Fibroblast of peridontal ligament (primary cell): ENCODE measurements at regions not wholly inside any gene's neighbourhood (a gene's known extent, or its start where the extent isn't known, plus 50 kb on each side); places are given as distances from the start of the nearest gene placed in this dataset.

Experiments used
- DNase-seq: peaks from one replicate; pipeline ENCODE4 v3.0.0-alpha.2; 2010; ENCODE audit errors: extremely low read depth

DNA sequence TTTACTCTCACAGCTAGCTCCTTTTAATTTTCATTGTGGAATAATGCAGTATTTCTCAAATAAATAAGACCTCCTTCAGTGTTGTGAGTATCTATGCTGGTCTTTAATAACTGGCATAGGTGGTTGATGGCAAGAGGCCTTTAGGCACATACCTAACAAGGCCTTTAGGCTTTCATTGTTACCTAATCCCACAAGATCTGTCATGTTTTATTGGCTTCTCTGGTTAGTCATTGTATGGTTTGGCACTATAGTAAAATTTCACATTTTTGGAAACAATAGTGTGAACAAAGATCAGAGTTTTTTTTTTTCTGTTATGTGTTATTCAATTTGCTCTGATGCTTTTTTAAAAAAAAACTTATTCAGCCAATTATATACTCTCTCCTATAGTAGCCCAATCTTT, 89.8 kb upstream of the NEUROD1 start:
- DNase-seq = no peak

DNA sequence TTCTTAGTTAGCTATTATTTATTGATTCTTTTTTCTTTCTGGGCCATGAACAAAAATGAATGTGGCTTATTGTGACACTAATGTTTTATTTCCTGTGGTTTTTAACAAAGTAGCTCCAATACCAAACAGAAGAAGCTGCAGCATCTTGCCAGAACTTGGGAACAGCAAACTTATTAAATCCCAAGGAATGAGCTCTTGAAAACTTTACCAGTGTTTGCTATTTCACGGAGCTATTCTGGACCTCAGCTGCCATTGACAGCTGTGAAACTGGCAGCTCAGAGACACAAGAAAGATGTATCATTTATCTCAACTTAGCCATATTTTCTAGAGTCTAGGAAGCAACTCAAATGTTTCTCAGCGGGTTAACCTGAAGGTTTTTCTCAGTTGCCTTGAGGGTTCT, 91.0 kb upstream of the NEUROD1 start:
- no peak for DNase-seq

DNA sequence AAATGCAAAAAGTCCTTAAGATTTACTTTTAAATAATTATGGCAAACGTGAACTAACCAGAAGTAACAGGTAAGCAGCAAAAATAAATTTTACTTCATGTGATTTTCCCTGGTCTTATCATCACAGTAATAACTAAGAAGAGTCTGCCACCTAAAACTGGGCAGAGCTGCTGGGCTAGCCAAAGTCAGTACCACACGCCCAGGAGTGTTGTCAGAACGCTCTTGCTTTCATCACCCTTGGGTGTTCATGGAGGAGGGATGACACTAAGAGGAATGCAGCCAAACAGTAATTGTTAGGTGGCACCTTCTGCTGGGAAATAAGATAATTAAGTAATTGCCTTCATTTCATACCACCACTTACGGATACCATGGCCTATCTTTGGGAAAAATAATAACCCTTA, 92.0 kb upstream of the NEUROD1 start:
- DNase-seq = no peak

DNA sequence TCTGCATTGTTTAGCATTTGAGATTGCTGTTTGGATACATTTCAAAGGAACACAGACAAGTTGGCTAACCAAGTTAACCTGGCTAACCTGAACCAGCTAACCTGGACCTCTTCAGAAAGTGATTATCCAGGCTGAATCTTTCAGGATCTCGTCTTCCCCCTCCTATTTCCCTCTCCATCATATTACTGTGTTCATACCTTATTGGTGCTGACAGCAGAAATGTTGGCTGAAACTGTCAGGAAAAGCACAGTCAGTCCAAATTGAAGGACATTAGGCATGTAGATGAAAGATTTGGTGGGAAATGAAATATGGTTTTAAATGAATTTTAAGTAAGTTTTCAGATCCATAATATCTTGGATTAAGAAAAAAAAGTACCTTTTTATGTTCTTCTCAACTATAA, 92.5 kb upstream of the NEUROD1 start:
- DNase-seq = no peak

DNA sequence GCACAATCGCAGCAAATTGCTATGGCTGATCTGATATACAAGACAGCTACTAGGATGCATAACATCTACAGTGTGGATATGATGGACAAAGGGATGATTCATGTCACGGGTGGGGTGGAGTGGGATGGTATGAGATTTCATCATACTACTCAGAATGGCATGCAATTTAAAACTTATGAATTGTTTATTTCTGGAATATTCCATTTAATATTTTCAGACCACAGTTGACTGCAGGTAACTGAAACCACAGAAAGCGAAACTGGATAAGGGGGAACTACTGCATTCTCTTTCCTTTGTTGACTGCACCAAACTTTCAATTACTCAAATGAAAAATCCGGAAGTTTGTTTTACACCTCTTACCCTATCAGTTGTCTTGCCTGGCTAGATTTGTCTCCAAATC, 94.4 kb upstream of the NEUROD1 start:
- peak; percentile 66 for DNase-seq

DNA sequence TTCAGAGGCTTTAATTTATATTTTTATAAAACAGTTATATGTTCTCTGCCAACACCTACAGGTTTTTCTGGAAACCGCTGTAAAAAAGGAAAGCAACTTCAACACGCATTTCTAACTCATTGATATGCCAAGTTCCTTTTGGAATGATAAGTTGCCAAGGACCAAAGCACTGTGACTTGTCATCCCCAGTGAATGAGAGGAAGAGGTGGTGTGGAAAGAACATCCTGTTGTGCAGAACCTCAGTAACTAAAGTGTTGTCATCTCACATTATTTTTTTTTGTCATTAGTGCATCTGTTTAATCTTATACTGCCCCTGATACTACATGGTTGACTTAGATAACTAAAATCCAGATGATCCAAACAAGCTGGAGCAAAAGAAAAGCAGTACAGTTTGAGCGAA, 96.0 kb upstream of the NEUROD1 start:
- no peak for DNase-seq

DNA sequence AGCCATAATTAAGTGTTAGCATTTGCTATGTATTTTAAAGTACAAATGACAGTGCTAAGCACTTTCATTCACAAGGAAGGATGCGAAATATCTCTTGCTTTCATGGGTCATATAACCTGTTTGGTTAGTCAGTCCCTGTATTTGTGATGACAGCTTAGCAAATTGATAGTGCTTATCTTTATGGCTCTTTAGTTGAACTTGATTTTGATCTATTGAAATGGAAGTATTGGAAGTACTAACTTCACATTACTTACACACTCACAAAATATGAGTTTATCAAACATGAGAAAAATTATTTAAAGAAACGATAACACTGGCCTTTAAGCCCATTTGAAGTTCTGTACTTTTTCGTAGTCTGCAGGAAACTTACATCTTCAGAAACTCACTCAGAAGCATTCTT, 97.4 kb upstream of the NEUROD1 start:
- no peak for DNase-seq

DNA sequence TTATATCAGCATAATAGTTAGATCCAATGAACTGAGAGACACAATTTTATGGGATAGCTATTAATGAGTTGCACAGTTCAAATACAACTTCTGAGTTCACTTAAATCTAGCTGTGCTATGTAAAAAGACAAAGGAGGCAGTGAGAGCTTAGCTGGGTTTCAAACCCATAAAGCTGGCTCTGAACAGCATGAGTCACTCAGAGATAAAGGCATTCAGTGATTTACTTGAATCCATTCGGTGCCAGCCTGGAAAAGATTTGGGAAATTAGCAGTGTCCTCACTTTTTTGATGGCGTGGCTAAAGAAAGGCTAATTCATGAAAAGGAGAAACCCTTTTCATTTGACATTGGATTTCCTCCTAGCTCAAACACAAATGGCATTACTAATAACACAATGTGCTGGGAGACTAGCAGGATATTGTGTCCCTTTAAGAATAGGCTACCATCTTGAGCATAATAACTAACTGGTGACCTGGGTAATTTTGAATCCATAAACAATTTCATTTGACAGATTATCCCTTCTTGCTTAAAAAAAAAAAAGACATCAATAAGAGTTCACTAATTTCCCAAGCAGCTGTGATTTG, 98.4 kb upstream of the NEUROD1 start:
- DNase-seq = no peak

DNA sequence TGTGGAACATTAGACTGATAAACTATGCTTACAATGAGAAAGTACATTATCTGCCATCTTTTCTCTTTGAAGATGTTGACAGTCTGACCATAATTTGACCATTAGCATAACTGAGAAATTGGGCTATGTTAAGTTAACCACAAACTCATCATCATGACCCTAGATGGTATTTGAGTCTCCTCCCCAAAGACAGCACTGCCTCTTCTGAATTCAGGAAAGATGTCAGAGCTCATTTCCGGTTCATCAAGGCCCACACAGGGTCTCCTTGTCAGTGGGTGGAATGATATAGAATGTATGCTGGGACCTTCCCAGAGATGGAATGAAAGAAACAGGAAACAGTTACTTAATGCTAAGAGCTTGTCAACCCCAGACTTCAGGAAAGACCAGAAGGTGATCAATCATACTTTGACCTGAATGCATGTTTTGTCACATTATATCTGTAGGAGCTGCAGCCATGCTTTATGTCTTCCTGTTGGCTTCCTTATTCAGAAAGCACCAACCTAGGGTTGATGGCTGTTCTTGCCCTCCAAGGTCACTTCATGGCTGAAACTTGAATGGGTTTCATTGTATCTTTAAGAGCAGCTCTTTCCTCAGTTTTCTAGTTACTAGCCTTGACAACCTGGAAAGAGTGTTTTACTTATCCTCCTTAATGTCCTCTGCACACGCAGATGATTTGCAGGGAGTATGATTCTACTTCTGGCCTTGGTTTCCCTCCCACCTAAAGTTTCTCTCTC, 99.1 kb upstream of the NEUROD1 start:
- DNase-seq = no peak

DNA sequence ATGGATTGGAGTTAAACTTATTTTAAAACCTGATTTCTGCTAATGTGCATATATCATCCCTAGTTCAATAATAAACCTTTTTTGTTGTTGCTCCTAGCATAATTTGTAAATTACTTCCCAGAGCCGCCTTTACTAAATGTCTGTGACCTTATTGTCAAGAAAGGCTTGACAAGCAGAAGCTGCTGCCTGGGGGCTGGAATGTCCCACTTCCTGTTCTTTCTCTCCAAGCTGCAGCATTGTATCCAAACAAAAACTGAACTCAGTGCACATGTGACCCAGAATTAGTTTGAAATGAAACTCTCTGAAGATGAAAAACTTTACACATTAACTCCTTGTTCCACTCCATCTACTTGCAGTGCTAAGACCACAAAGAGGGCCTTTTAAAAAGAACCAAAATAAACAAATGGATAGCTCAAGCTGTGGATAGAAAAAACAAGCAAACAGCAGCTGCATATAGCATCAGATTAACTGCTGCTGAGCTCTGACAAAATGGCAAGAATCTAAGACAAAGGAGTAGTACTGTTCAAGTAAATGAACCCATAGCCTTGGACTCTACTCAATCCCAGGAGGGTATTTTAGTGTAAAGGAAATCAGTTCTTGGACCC, 99.8 kb upstream of the NEUROD1 start:
- DNase-seq = no peak

DNA sequence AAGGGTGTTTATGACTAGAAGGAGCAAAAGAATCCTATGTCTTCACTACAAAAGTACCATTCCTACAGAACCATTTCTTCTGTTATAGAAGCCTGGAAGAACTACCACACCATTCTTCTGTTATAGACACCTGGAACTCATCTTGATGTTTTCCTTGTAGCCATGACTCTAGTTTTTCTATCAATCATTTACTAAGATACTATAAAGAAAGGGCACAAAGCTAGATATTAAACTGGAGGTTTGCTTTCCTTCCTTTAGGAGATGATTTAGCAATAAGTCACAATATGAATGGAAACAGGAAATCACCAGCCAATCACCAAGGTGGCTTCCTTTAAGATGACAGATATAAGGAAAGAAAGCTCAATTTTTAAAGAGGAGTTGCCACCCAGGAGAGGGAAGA, 100.3 kb upstream of the NEUROD1 start:
- DNase-seq = no peak

DNA sequence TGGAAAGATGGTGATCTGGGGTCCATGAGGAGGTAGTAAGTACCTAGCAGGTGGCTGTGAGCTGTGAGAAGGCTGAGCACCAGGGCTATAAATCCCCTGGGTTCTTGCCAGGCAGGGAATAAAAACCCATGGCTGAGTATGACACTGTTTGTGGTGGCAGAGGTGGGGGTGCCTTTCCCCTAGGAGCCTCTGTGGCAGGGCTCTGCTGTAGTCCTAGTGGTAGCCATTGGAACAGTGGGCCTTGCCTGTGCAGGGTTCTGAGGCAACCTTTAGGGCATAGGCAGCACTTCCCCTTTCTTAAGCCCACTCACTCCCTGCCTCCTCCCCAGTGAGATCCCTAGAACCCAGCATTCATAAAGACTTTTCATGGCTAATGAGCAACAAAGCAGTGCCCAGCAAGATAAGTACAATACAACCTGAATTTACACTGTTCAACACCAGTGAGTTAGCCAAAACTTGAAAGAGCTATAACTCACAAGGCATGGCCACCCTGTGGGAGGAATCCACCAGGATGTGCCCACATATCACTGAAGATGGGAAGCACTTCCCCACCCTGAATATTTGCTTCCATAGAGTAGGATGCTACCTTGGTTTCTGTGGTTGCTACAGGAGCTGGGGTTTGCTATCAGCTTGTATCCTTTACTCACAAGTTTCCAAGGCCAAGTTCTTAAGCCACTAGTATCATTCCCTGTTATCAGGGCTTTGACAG, 100.9 kb upstream of the NEUROD1 start:
- DNase-seq = no peak

DNA sequence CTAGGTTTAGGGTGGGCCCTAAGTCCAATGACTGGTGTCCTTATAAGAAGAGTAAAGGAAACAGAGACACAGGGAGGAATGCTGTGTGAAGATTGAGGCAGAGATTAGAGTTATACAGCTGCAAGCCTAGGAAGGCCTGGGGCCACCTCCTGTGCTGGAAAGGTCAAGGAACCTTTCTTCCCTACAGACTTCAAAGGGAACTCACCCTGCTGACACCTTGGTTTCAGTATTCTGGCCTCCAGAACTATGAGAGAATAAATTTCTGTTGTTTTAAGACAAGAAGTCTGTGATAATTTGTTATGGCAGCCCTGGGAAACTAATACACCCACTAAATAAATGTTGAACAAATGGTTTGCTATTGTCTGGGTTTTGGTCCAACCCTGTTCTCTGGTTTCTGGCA, 102.3 kb upstream of the NEUROD1 start:
- DNase-seq = no peak

DNA sequence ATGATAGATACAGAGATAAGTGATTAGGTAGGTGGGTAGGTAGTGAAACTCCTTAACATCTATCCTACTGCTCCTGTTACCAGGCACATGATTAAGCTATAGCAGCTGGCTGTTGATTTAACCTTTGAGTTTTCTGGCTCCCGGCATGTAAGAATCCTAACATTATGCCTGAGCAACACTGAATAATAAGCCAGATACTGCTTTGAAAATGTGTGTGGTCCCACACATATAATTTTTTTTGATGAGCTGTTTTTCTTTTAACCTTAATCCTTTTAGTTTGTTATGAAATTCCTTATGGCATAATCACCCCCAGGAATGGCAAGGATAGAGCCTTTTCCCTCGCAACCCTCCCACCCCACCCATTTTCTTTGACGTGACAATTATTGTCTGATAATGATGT, 104.2 kb upstream of the NEUROD1 start:
- no peak for DNase-seq

DNA sequence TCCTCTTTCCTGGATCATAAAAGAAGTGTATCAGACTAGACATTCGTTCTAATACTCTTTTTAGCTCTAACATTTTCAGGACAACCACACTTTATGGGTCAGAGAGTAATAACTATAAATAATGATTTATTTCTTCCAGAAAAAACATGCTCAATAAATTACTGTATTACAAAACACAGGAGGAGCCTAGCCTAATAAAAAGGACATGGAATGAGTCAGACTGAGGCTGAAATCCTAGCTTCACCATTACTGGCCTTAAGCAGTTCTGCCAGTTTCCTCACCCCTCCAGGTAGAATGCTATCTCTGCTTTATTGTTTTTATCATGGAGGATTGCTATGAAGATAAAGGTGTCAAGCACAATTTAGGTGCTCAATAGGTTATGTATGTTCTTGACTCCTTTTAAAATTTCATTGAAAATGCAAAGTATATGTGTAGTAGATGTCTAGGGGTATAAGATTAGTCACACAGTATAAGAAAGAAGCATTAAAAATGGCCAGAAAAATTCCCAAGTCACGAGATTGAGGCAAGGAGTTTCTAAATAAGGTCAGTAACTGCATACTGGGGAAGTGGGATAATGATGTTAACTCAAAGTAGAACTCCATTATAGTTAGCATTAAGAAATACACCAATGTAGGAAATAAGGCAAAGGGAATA, 105.5 kb upstream of the NEUROD1 start:
- DNase-seq = peak; percentile 57

DNA sequence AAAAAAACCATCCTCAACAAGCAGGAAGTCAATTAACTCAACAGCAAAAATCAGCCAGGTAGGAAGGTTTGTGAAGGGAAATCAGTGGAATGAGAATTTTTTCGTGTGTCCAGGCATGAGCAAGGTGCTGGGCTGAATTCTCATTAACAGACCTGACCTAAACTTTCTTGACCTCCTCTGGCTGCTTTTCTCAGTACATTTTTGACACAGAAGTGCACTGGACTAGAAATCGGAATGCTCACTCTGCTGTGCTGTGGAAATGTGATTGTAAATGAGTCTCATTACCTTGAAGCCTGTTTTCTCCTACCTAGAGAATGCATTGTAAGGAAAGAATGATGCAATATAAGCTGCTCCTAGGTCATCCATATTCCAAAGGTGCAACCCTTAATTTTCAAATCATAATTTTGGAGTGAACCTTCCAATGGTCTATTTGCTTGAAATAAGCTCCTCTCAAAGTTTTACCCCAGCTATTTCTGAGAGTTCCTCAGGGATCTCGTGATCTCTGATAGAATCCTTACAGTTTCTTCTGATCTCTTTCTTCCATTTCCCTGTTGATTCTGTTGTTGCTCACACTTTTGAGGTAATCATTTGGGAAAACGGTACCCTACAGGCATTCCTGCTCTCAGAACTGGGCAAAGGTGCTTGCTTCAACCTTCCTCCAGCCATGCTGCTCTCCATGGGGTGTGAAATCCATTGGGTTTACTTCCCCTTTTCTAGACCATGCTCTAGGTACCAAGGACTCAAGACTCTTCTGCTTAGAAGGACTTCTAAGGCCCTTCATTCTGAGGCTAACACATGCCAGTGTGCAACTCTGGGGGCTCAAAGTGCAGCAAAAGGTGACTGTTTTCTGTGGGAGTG, 104.9 kb upstream of the ITPRID2 start:
- DNase-seq = no peak

DNA sequence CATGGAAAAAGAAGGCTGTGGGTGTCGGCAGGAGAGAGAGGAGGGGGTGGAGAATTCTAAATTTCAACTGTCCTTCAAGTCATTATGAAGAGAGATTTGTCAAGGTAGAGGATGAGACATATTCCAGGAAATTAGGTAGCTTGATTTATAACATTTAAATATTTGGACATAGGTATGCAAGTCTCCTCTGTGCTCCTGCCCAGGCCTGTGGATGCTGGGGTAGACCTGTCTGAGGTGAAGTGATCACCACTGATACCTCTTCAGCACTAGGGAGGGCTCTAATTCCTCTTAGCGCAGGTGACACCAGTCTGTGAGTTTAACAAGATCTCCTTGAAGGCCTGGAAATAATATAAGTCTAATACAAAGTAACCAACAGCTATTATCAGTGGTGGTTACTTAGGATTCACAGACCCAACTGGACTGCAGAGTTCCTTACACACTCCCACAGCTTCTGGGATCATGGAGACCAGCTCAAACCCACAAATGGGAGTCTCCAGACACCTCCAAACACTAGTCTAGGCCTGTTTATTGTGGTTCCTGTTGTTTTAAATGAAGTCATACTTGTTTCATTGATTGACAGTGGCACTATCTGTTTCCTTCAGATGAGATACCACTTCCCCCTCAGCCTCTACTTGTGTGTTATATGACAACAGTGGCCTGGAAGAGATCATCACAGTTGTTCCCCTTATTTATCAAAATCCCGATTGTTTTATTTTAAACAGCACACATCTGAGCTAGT, 104.1 kb upstream of the ITPRID2 start:
- DNase-seq = no peak

DNA sequence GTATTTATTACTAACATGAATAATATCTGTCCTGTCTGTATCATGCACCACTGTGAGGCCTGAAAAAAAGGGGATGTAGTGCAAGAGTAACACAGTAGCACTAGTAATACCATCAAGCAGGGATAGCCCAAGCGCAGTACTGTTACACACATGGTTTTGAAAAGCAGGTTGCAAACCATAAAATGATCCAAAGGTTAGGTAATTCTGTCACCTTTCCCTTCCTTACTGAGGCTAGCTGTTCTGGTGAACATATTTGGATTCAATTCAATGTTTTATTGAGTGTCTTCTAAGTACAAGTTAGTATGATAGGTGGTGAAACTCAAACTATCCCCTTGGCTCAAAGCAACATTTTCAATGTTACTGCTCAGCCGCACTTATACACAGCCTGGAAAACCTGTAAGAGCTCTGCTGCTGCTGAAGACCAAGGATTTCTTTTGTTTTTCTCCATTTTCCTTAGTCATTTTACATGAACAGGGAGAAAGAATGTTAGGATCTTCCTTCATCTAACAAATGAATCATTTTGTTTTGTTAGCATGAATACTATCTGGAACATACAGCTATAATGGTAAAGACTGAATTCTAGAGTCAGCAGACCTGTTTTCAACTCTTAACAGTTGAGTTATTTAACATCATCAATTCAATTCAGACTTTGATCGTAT, 102.5 kb upstream of the ITPRID2 start:
- no peak for DNase-seq

DNA sequence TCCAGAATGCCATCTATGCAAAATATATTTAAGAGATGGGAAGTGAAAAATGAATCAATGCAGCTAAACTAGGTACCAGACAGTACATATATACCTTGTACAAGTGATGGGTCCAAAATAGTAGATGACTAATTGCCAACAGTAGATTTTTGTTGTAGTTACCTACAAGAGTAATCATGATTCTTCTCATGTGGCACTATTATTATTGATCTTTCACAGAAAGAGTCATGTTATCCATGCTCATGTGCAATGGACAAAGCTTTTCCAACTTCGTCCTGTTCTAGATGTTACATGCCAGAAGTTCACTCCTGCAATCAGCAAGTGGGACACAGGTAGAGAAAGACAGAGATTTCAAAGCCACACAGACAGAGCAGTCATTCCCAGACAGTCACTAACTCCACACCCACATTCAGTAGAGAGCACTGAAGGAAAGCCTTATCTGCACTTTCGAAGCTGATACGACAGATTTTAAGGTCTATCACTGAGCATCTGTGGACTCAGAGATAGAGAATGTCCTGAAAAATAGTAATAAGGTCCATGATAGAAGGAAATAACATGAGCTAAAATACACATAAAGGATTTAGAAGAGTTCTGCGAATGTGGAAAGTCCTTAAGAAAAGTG, 101.6 kb upstream of the ITPRID2 start:
- no peak for DNase-seq
